Activated T-cell treated with anti-CD3 and anti-CD28 coated beads for 24 hours (primary cell): ENCODE measurements at regions not wholly inside any gene's neighbourhood (a gene's known extent, or its start where the extent isn't known, plus 50 kb on each side); places are given as distances from the start of the nearest gene placed in this dataset.

Experiments used
- DNase-seq: peaks from one replicate; pipeline ENCODE4 v3.0.0-alpha.2; 2020; ENCODE audit warnings: low read depth

DNA sequence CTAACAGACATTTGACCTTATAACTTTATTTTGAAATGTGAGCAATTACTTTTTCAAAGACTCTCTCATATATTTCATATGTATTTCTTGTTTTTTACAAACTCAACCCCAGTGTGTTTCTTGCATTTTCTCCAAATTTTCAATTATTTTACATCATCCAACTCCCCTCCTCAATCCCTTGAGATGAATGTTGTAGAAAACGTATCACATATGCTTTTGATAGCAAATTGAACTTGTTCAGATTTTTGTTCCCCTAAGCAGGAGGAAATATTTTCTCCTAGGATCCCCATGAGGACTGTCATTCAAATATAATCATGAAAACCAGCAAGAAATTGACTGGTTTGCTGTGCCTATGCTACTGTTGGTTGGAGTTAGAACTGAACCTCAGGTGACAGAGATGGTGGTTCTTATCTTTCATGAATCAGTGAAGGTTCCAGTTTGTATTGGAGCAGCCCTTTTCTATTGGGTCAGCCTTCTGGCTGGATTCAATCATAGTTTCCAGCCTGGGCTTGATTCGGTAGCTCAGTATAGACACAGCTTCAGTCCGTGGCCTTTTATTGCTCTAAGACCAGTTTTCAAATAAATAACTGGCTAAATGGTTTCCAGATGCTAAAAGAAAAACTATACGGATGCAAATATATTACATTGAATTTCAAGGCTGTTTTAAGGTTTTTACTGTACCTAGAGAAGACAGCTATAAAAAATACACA lies 591.0 kb downstream of the EPHA4 start:
- no peak for DNase-seq

DNA sequence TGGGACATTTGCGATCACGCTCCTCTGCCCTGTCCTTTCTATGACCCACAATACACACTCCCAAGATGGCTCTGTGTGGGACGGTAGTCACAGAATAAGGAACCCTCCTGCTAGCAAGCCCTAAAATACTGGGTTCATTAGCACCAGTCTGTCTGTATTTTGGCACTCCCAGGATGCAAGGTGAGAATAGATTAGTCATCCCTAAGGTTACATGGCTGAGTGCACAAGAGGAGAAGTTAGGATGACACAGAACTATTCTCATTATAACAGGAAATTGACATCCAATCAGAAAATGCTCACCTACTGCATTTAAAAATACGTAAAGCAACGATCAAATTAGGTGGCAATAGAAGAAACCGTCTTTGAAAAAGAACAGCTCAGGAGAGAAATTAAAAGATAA lies 590.2 kb downstream of the EPHA4 start:
- DNase-seq = no peak

DNA sequence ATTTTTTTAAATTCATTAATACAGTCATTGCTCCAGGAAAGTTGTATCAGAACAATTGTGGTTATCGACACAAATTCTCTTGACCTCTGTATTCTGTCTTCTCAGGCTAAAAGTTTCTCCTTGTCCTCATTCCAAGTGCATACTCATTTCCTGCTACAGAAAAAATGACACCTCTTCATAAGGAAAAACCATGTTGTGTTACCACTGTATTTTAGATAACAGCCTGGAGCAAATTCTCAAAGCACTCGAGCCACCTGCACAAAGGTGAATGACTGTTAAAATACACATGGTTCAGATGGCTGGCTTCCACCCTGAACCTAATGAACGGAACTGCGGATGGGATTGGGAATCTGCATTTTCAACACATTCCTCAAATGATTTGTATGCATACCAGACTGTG lies 586.5 kb downstream of the EPHA4 start:
- DNase-seq = no peak

DNA sequence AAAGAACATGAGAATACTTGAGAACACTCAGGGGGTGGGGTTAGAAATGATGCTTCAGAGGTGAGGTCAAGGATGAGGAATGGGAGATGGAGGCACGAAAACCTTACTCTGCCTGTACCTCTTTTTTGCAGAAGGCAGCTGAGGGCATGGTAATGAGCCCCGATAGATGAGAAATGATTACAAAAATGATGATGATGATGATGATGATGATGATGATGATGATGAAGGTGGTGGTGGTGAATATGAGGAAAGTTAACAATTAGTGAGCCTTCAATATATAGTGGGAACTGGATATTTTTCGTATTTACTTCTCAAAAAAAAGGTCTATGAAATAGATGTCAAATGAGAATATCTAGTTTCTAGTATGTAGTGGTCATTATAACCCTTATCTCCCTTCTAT lies 584.3 kb downstream of the EPHA4 start:
- no peak for DNase-seq

DNA sequence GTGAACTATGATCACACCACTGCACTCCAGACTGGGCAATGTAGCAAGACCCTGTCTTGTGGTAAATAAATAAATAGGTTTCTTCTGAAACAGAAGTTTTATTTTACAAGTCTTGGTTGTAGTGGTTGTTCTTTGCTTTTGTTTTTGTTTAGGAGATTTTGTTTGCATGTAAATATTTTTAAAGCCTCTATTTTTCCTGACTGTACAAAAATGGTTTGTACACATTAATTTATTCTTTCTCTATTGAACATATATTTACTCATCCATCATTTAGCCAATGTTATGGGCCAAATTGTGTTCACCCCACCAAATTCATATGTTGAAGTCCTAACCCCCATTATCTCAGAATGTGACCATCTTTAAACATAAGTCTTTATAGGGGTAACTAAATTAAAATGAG lies 580.1 kb downstream of the EPHA4 start:
- no peak for DNase-seq

DNA sequence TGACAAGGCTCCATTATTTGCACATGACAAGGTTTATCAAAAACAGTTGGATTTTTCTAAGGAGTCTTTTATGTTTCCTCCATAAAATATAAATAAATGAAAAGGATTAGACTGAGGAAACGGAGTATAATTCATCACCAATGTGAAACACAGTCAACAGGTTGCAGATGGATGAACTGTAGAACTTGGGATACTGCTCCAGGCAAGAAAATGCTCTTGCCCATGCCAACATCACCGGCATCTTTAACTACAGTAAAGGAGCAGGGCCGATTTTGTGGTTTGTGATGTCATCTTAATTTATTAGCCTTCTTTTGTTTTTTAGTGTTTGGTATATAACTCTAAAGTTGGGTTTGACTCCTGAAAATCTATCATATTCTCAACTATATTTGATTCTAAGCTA lies 577.3 kb downstream of the EPHA4 start:
- no peak for DNase-seq

DNA sequence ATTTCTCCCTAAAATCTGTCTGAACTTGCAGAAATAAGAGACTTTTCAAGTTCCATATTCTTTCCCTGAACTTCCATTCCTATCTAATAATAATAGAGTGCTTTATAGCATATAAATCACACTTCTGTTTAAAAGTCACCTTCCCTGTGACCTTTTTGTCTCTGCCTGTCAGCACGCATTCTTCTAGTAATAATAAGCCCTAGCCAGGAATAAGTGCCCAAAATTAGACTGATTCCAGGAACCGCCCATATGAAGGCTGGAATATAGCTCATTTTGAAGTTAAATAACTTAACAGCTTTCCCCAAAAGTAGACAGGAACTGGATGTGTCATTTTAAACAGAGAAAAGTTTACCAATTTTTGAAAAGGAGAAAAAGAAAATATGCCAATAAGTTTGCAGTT lies 576.5 kb downstream of the EPHA4 start:
- no peak for DNase-seq

DNA sequence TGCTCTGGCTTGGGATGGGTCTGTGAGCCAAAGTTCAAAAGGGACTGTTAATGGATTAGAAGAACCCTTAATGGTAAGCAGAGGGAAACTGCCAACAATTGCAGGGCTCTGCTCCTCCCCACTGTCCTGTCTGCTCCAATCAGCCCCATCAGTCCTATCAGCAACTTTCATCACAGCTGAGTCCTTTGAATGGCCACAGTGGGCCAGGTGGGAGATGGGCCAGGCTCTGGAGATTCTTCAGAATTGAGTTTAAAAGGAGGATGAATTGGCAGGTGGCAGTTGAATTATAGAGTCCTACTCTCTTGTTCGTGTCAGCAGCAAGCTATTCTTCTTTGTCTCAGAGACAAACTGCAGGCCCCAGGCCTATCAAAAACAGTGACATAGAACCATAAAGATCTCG lies 573.9 kb downstream of the EPHA4 start:
- DNase-seq = no peak

DNA sequence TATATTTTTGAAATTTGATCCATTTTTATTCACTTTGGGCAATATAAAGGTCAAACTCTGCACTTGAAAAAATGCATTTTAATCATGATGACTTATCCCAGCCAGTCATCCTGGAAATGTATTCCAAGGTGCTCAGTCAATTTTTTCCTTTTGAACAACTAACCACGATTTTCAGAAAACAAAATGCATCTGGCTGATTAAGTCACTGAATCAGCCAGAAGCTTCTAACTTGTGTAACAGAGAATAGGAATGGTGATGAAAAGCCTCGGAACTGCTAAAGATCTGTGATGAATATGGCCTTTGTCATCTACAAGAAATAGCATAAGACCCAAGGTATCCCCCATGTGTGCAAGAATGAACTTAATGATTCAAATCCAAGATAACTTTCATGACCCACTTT lies 572.7 kb downstream of the EPHA4 start:
- DNase-seq = no peak

DNA sequence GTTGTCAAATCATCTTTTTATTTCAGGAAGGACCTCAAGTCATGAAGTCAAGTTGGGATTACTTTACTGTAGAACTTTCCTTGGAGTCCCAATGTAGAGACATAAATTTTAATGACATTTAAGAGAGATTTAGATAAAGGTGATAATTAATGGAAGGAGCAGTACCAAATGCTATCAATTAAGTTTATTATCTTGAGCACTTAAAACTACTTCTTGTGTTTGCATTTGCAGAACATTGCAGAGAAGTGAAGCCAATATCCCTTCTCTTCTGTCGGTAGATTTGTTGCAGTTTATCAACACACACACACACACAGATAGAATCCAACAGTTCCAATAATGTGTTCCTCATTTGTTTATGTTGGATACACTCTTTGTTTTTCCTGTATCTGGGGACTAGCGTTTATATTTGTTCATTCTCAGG lies 570.7 kb downstream of the EPHA4 start:
- no peak for DNase-seq

DNA sequence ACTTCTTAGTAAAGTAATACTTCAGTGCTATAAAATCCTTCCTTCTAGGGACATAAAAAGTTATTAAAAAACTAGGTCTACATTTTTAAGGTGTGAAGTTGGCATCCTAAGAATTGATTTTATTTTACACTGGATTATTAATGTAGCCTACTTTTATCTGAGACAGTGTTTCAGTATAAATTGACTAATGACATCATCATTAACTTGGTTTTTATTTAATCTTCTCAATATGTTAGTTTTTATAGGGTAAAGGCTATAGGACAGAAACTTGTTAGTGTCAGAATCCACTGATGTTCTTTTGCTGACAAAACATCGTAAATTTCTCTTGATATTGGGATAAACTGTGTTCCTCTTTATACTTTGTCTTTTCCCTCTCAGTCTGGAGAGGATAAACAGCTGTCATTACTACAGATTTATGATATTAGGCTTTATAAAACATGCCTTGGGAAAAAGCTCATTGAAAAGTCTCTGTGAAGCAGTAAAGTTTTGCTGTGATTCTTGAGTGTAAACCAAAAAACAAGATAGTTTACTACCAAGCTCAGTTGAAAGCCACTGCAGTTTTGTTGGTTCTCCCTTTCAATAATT lies 569.9 kb downstream of the EPHA4 start:
- no peak for DNase-seq

DNA sequence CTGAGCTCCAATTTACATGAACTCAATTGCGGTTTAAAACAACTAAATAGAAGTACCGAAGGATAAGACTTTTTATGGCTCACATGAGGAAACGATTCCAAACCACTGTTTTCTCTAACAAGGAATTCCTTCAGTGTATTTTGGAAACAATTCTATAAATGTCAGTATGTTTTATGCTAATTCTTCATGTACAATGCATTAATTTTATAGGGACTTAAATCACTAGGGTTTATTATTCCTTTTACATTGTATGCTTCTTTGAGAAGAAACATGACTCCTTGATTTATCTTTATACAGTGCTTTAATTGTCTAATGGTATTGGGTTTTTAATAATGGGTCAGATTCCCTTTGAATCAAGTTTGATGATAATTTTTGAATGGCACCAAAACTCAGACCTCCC lies 566.8 kb downstream of the EPHA4 start:
- DNase-seq = no peak

DNA sequence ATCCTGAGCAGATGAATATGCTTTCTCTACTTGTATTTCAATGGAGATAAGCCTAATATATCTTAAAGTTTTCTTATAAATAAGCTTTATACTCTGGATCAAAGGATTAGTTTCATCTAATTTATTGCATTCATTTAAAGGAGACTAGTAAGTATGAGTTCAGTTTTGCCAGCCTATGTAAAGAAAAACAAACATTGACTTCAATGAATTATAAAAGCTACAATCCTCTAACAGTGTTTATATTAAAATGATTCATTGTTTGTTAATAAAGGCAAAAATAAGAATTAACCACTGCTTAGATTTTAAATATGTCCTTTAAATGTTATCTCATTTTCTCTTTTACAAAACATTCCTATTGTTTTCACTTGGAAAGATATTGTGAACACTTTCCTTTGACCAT lies 566.0 kb downstream of the EPHA4 start:
- DNase-seq = no peak

DNA sequence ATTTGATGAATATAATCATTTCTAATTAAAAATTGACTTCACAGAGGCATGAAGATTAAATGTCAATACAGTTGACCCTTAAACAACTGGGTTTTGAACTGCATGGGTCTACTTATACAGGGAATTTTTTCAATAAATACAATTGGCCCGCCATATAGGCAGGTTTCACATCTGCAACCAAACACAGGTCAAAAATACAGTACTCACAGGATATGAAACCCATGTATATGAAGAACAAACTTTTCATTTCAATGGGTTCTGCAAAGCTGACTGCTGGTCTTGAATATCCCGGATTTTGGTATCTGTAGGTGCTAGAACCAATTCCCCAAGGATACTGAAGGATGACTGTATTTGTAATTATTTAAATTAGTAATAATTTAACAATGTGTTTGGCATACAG lies 555.6 kb downstream of the EPHA4 start:
- no peak for DNase-seq

DNA sequence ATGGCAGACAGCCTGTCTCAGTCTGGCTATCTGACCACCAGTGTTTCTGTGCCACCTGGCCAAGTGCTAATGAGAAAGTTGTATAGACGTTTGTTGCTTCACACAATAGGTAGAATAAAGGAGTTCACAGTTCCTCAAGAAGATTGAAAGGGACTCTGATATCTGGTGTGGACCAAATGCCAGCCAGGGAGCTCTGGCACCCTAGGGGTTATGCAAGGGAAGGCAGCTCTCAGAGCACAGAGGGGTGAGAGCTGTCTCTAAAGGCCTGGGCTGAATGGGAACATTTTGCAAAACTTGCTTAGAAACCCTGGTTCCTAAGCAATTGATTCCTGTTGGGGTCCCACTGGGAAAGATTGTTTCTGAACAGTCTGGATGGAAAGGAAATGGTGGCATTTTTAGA lies 553.8 kb downstream of the EPHA4 start:
- no peak for DNase-seq

DNA sequence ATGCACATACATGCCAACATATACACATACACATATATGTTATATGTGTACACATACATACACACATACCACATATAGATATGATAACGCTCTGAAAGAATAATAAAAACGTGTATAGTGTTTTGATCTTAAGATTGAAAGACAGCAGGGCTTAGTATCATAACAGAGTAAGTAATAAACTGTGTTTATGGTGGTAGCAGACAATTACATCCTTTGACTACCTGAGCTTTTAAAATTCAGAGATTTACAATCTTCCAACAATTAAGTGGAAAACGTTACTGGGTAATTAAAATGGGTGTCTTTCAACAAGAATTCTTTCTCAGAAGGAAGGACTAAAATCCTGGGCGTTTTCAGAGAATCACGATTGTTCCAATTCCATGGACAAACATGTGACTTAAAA lies 552.4 kb downstream of the EPHA4 start:
- no peak for DNase-seq

DNA sequence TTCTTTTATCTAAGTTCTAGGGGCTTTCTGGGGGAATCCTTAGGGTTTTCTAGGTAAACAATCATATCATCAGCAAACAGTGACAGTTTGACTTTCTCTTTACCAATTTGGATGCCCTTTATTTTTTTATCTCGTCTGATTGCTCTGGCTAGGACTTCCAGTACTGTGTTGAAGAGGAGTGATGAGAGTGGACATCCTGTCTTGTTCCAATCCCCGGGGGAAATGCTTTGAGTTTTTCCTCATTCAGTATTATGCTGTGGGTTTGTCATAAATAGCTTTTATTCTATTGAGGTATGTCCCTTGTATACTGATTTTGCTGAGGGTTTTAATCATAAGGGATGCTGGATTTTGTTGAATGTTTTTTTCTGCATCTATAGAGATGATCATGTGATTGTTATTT lies 549.5 kb downstream of the EPHA4 start:
- DNase-seq = no peak

DNA sequence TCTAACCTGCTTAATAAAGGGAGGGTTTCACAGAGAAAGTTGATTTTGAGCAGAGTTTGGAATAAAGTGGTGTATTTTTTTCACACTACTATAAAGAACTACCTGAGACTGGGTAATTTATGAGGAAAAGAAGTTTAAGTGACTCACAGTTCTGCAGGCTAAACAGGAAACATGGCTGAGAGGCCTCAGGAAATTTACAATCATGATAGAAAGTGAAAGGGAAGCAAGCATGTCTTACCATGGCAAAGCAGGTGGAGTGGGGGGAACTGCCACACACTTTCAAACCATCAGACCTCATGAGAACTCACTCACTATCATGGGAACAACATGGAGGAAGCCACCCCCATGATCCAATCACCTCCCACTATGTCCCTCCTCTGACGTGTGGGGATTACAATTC lies 546.7 kb downstream of the EPHA4 start:
- no peak for DNase-seq

DNA sequence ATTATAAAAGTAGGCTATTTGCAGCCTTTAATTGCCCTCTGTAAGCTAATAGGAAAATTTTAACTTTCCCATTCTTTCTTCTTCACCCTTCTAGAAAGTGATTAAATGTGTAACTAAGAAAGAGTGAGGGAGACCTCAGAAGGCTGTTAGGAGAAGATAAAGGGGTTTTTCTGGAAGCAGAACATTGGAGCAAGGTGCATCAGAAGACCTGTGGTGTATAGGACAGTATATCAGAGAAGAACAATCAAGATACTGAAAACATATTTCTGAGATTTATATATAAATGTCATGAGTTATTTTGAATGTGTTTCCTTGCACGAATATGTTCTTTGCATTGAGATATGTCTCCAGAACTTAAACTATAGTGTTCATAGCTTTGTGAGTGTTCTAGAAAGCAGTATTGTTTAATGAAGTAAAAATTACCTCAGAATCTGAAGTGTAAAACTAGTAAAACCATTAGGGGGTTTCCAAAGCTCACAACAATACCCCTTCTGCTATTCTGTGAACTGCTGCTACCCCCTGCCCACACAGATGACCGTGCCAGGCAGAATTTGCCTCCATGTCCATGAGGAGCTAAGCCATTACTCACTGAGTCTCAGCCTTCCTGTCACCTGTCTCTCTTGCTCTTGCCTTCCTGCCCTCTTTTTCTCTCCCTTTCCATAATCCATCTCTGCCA lies 537.9 kb downstream of the EPHA4 start:
- DNase-seq = no peak

DNA sequence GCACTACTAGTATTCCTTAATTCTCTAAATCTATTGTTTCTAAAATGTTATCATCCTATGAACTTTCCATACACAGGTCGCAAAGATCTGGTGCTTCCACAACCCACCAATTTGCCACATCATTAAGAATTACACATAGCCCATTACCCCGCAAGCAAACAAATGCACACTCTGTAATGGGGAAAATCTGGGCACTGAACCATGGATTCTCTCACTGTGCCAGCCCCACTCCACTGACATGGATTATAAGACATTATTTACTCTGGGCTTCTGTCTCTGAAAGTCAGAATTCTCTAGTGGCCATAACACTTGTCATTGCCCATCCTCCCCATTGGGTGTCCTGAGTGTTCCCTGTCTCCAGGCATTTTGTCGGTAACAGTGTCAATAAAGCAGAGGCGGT lies 537.1 kb downstream of the EPHA4 start:
- no peak for DNase-seq

DNA sequence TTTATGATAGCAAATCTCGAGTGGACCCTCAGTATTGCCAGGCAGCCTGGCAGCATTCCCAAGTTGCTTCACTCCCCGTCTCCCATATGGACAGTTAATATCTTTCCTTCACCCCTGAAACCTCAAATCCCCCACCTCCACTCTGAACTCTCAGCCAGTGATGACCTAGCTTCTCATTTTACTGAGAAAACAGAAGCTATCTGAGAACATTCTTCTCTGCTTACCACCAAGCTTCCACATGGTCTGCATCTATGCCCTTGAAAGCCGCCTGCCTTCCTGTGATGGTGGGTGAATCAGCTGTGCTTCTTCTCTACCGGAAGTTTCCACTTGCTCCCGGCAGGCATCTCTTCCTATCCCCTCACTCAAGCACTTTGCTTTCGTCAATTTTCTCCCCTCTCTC lies 529.2 kb downstream of the EPHA4 start:
- DNase-seq = no peak

DNA sequence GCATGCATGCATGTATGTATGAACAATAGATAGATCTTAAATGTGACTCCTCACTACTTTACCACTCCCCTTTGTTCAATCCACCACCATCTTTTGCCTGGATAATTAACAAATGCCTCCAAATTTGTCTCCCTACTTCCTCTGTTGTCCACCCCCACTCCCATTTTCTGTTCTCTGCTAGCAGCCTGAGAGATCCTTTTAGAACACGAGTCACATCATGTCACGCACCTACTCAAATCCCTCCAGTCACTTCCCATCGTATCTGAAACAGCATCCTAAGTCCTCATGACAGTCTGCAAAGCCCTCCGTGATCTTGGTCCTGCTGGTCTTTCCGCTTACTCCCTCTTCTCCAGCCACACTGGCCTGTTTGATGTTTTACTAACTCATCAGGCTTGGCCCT lies 527.3 kb downstream of the EPHA4 start:
- no peak for DNase-seq

DNA sequence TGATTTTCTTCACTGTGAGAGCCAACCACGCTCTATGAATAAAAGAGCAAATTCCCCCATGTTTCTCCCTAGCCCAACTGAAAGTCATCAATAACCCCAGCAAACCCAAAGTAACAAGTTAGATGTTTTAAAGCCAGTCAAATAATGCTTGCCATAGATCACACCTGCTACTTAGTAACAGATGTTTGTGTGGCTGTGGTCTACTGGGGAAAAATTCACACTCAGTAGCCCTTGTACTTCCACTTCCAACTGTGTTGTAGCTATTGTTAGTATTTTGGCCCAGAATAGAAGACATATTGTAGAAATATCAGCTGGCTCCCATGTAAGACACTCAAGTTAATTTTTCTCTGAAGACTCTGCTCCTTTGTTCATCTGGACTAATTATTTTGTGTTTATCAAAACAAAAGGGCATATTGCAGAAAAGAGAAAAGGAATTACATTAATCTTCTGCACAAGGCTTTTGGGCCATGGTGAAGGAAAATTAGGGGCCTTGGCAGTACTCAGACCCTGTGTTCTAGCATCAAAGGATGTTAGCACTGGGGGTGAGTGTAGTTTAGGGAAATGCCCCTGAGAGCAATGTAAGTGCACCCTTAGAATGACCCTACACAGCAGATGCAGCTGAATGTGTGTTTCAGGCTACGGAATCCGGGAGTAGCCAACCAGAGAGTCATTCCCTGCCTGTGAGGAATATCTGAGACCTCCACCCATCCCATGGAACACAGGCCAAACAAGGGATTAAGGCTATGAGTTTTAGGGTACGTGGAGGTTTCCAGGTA lies 521.9 kb downstream of the EPHA4 start:
- no peak for DNase-seq
